OCI-LY1 (cell line): ENCODE measurements at regions not wholly inside any gene's neighbourhood (a gene's known extent, or its start where the extent isn't known, plus 50 kb on each side); places are given as distances from the start of the nearest gene placed in this dataset.

Experiments used
- H2AFZ ChIP-seq: fragments of 200-600 bp; sonication (generic), shearing (Covaris generic); 2 replicates; pipeline ENCODE4 v1.6.0; 2014; ENCODE audit warnings: antibody characterized with exemption, mild to moderate bottlenecking, low read length
- H3F3A ChIP-seq: fragments of 200-600 bp; sonication (generic), shearing (Covaris generic); 2 replicates; pipeline ENCODE4 v1.6.0; 2014; ENCODE audit warnings: mild to moderate bottlenecking, antibody characterized with exemption, low read length, moderate library complexity; ENCODE audit not compliant: insufficient read depth
- H3K27ac ChIP-seq: fragments of 200-600 bp; sonication (generic); 2 replicates; pipeline ENCODE4 v1.5.1; 2014; ENCODE audit warnings: low read length, mixed run types, mild to moderate bottlenecking, low read depth; ENCODE audit not compliant: poor library complexity, severe bottlenecking
- H3K27me3 ChIP-seq: fragments of 200-600 bp; sonication (generic); 2 replicates; pipeline ENCODE4 v1.6.0; 2014; ENCODE audit warnings: antibody characterized with exemption, mild to moderate bottlenecking, low read length, moderate library complexity; ENCODE audit not compliant: insufficient read depth
- H3K36me3 ChIP-seq: fragments of 200-600 bp; sonication (generic); 2 replicates; pipeline ENCODE4 v1.6.1; 2014; ENCODE audit warnings: mild to moderate bottlenecking, antibody characterized with exemption, low read length, moderate library complexity, mixed read lengths; ENCODE audit not compliant: insufficient read depth
- H3K4me1 ChIP-seq: fragments of 200-600 bp; sonication (generic); 2 replicates; pipeline ENCODE4 v1.5.1; 2014; ENCODE audit warnings: mild to moderate bottlenecking, low read length, moderate library complexity; ENCODE audit not compliant: insufficient read depth, severe bottlenecking
- H3K4me2 ChIP-seq: fragments of 200-600 bp; sonication (generic), shearing (Covaris generic); 2 replicates; pipeline ENCODE4 v1.6.1; 2014; ENCODE audit warnings: low read length
- H3K4me3 ChIP-seq: fragments of 200-600 bp; sonication (generic); 2 replicates; pipeline ENCODE4 v1.5.1; 2014; ENCODE audit warnings: low read length, low read depth, mild to moderate bottlenecking, mixed read lengths; ENCODE audit not compliant: poor library complexity, severe bottlenecking
- H3K79me2 ChIP-seq: fragments of 200-600 bp; shearing (Covaris generic); 2 replicates; pipeline ENCODE4 v1.6.1; 2016; ENCODE audit warnings: mixed run types, low read length, mixed read lengths; ENCODE audit not compliant: insufficient read depth
- H3K9ac ChIP-seq: fragments of 200-600 bp; sonication (generic), shearing (Covaris generic); 2 replicates; pipeline ENCODE4 v1.6.1; 2014; ENCODE audit warnings: mild to moderate bottlenecking, low read length, mixed read lengths
- H3K9me2 ChIP-seq: fragments of 200-600 bp; sonication (generic), shearing (Covaris generic); 2 replicates; pipeline ENCODE4 v1.6.1; 2014; ENCODE audit warnings: low read depth, mild to moderate bottlenecking, low read length, mixed read lengths
- H3K9me3 ChIP-seq: fragments of 200-600 bp; shearing (Covaris generic); 2 replicates; pipeline ENCODE4 v1.6.1; 2014; ENCODE audit warnings: low read length, mixed read lengths
- H4K20me1 ChIP-seq: fragments of 200-600 bp; sonication (generic), shearing (Covaris generic); 2 replicates; pipeline ENCODE4 v1.6.0; 2016; ENCODE audit warnings: mild to moderate bottlenecking, low read length; ENCODE audit not compliant: insufficient read depth
- EZH2 ChIP-seq: fragments of 200-600 bp; sonication (generic), shearing (Covaris generic); IDR thresholded peaks from 2 replicates; pipeline ENCODE4 v1.8.0; 2017; ENCODE audit warnings: borderline replicate concordance, mixed run types, mild to moderate bottlenecking, antibody characterized with exemption, low read length, moderate library complexity, mixed read lengths
- TF ChIP-seq, protein P1 (sequence below): fragments of 200-600 bp; sonication (generic), shearing (Covaris generic); IDR thresholded peaks from 2 replicates; pipeline ENCODE4 v1.5.1; 2017; ENCODE audit warnings: mild to moderate bottlenecking, antibody characterized with exemption, low read length, moderate library complexity, mixed read lengths

DNA sequence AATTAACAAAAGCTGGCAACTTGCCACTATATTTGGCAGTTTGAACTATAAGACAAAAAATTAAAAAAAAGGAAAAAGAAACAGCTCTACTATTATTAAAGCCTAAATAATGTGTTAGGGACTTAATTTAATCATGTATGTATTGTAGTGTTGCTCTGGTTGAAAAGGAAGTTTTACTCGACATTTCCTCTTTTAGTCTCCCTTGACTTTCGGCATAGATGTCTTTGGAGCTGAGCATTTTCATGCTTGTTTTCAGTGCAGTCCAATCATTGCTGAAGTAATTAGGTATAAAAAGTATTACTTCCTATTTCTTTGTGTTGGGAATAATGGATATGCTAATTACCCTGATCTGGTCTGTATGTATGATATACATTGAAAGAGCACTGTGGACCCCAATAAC is 216.8 kb upstream of the KLF6 start:
- Histone ChIP-seq H3K79me2 (no peaks in the 10 kb centered on the region), H3K4me2 (no peak overlapping the region), H3F3A (no peaks in the 10 kb centered on the region), H4K20me1 (no peaks in the 10 kb centered on the region), H3K27ac (no peak overlapping the region), H3K9me2 (no peaks in the 10 kb centered on the region), H3K4me3 (no peak overlapping the region), H3K27me3 (peaks cover 2% of the 10 kb centered on the region; the same call in 1 of the 2 replicates), H3K4me1 (no peaks in the 10 kb centered on the region), H3K36me3 (no peaks in the 10 kb centered on the region), H2AFZ (no peak overlapping the region), H3K9ac (no peak overlapping the region), H3K9me3 (no peaks in the 10 kb centered on the region)
- no peak for TF ChIP-seq EZH2
- TF ChIP-seq, protein P1, sequence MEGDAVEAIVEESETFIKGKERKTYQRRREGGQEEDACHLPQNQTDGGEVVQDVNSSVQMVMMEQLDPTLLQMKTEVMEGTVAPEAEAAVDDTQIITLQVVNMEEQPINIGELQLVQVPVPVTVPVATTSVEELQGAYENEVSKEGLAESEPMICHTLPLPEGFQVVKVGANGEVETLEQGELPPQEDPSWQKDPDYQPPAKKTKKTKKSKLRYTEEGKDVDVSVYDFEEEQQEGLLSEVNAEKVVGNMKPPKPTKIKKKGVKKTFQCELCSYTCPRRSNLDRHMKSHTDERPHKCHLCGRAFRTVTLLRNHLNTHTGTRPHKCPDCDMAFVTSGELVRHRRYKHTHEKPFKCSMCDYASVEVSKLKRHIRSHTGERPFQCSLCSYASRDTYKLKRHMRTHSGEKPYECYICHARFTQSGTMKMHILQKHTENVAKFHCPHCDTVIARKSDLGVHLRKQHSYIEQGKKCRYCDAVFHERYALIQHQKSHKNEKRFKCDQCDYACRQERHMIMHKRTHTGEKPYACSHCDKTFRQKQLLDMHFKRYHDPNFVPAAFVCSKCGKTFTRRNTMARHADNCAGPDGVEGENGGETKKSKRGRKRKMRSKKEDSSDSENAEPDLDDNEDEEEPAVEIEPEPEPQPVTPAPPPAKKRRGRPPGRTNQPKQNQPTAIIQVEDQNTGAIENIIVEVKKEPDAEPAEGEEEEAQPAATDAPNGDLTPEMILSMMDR: no peak

DNA sequence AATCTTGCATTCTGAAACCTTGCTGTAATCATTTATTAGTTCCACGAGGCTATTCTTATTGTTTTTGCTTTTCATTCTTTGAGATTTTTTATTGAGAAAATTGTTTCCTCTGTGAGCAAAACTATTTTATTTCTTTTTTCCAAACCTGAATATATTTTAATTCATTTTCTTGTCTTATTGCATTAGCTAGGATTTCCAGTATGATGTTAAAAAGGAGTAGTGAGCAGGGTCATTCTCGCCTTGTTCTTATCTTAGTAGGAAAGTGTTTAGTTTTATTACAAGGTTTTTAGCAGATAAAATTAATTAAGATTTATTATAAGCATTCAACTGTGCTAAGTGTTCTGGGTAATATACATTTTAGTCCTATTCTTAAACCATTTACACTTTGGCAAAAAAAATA is 214.6 kb upstream of the KLF6 start:
- Histone ChIP-seq H3K9me2 (no peaks in the 10 kb centered on the region), H2AFZ (no peak overlapping the region), H3K4me3 (no peak overlapping the region), H3K4me1 (no peaks in the 10 kb centered on the region), H4K20me1 (no peaks in the 10 kb centered on the region), H3K27ac (no peak overlapping the region), H3F3A (no peaks in the 10 kb centered on the region), H3K9ac (no peak overlapping the region), H3K36me3 (no peaks in the 10 kb centered on the region), H3K4me2 (no peak overlapping the region), H3K79me2 (no peaks in the 10 kb centered on the region), H3K27me3 (no peaks in the 10 kb centered on the region), H3K9me3 (no peaks in the 10 kb centered on the region)
- TF ChIP-seq, protein P1: no peak
- TF ChIP-seq EZH2: no peak

DNA sequence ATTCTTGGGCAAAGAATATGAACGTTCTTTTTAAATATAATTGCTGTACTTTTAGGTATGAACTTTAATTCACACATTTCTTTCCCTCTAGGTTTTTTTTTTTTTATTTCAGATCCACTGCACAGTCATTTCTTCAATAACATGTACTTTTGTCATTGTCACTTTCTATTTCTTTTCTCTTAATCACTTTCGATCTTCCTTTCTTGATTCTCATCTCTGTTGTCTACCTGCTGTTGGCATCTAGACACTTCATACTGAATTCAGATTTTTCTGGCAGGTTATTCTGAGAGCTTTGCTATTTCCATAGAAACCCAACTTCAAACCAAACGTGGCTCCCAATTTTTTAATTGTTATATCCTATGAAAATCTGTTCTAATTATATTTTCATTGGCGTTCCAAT is 211.7 kb upstream of the KLF6 start:
- no peak overlapping the region for H3K9ac ChIP-seq
- H3K4me2 ChIP-seq: no peak overlapping the region
- H2AFZ ChIP-seq: no peak overlapping the region
- H3K27ac ChIP-seq: no peak overlapping the region
- H3K27me3 ChIP-seq: no peaks in the 10 kb centered on the region
- H3K79me2 ChIP-seq: no peaks in the 10 kb centered on the region
- no peaks in the 10 kb centered on the region for H3K4me1 ChIP-seq
- H3F3A ChIP-seq: no peaks in the 10 kb centered on the region
- H3K9me2 ChIP-seq: no peaks in the 10 kb centered on the region
- TF ChIP-seq, protein P1: no peak
- TF ChIP-seq EZH2: no peak
- H4K20me1 ChIP-seq: no peaks in the 10 kb centered on the region
- no peak overlapping the region for H3K4me3 ChIP-seq
- no peaks in the 10 kb centered on the region for H3K9me3 ChIP-seq
- no peaks in the 10 kb centered on the region for H3K36me3 ChIP-seq
